H9 (cell line): ENCODE measurements at regions not wholly inside any gene's neighbourhood (a gene's known extent, or its start where the extent isn't known, plus 50 kb on each side); places are given as distances from the start of the nearest gene placed in this dataset.

Experiments used
- DNase-seq: peaks from one replicate; pipeline ENCODE4 v3.0.0-alpha.2; 2017
- H2AFZ ChIP-seq: one replicate; pipeline ENCODE4 v1.6.1; 2013; ENCODE audit warnings: mild to moderate bottlenecking, low read length, control low read depth, moderate library complexity
- H2AK5ac ChIP-seq: 2 replicates; pipeline ENCODE4 v1.6.1; 2013; ENCODE audit warnings: low read length, control low read depth, mixed read lengths; ENCODE audit not compliant: insufficient read length
- H2BK120ac ChIP-seq: one replicate; pipeline ENCODE4 v1.6.1; 2013; ENCODE audit warnings: low read depth, mild to moderate bottlenecking, low read length, control low read depth, inconsistent platforms; ENCODE audit not compliant: poor library complexity, severe bottlenecking
- H2BK12ac ChIP-seq: 2 replicates; pipeline ENCODE4 v1.6.1; 2013; ENCODE audit warnings: low read length, control low read depth, mixed read lengths, low read depth; ENCODE audit not compliant: insufficient read length
- H2BK15ac ChIP-seq: 2 replicates; pipeline ENCODE4 v1.6.1; 2013; ENCODE audit warnings: low read depth, low read length, control low read depth
- H2BK20ac ChIP-seq: one replicate; pipeline ENCODE4 v1.6.1; 2013; ENCODE audit warnings: low read depth, mild to moderate bottlenecking, low read length, control low read depth, inconsistent platforms; ENCODE audit not compliant: poor library complexity, severe bottlenecking
- H2BK5ac ChIP-seq: 2 replicates; pipeline ENCODE4 v1.6.1; 2013; ENCODE audit warnings: low read length, control low read depth, mixed read lengths; ENCODE audit not compliant: insufficient read length
- H3K14ac ChIP-seq: 2 replicates; pipeline ENCODE4 v1.6.1; 2013; ENCODE audit warnings: low read length, control low read depth; ENCODE audit not compliant: insufficient read depth
- H3K18ac ChIP-seq: 2 replicates; pipeline ENCODE4 v1.6.1; 2013; ENCODE audit warnings: low read depth, mild to moderate bottlenecking, mixed read lengths, low read length, control low read depth; ENCODE audit not compliant: insufficient read length
- H3K23ac ChIP-seq: 2 replicates; pipeline ENCODE4 v1.6.1; 2013; ENCODE audit warnings: low read length, control low read depth, mixed read lengths, low read depth; ENCODE audit not compliant: insufficient read length
- H3K23me2 ChIP-seq: 2 replicates; pipeline ENCODE4 v1.6.1; 2013; ENCODE audit warnings: low read depth, mild to moderate bottlenecking, mixed read lengths, low read length, control low read depth; ENCODE audit not compliant: insufficient read length, poor library complexity, severe bottlenecking
- H3K27ac ChIP-seq: 2 replicates; pipeline ENCODE4 v1.5.1; 2013; ENCODE audit warnings: low read length, control low read depth, mixed read lengths, low read depth; ENCODE audit not compliant: insufficient read length
- H3K27me3 ChIP-seq: 2 replicates; pipeline ENCODE4 v1.6.1; 2013; ENCODE audit warnings: low read length, control low read depth, inconsistent platforms; ENCODE audit not compliant: insufficient read depth
- H3K4ac ChIP-seq: 2 replicates; pipeline ENCODE4 v1.6.1; 2013; ENCODE audit warnings: low read depth, mild to moderate bottlenecking, control low read depth, inconsistent platforms, low read length, moderate library complexity
- H3K4me1 ChIP-seq: 2 replicates; pipeline ENCODE4 v1.6.1; 2013; ENCODE audit warnings: low read length, control low read depth, inconsistent platforms; ENCODE audit not compliant: insufficient read depth
- H3K4me2 ChIP-seq: 2 replicates; pipeline ENCODE4 v1.6.1; 2013; ENCODE audit warnings: low read length, control low read depth, mixed read lengths; ENCODE audit not compliant: insufficient read length, insufficient read depth
- H3K56ac ChIP-seq: 2 replicates; pipeline ENCODE4 v1.6.1; 2013; ENCODE audit warnings: low read depth, mild to moderate bottlenecking, mixed read lengths, low read length, control low read depth; ENCODE audit not compliant: insufficient read length
- H3K79me1 ChIP-seq: 2 replicates; pipeline ENCODE4 v1.6.1; 2013; ENCODE audit warnings: low read depth, mild to moderate bottlenecking, moderate library complexity, low read length, control low read depth, inconsistent platforms; ENCODE audit not compliant: insufficient read depth, poor library complexity, severe bottlenecking
- H3K79me2 ChIP-seq: 2 replicates; pipeline ENCODE4 v1.6.1; 2013; ENCODE audit warnings: low read length, control low read depth, inconsistent platforms; ENCODE audit not compliant: insufficient read depth
- H3K9ac ChIP-seq: 2 replicates; pipeline ENCODE4 v1.6.1; 2013; ENCODE audit warnings: low read length, control low read depth, mixed read lengths; ENCODE audit not compliant: insufficient read length; ENCODE audit errors: extremely low read depth
- H3K9me3 ChIP-seq: one replicate; pipeline ENCODE4 v1.6.1; 2013; ENCODE audit warnings: low read depth, low read length, inconsistent platforms; ENCODE audit not compliant: control insufficient read depth
- H3T11ph ChIP-seq: one replicate; pipeline ENCODE4 v1.6.1; 2013; ENCODE audit warnings: mild to moderate bottlenecking, low read length, control low read depth, inconsistent platforms
- H4K20me1 ChIP-seq: one replicate; pipeline ENCODE4 v1.6.1; 2013; ENCODE audit not compliant: control insufficient read depth, insufficient read length, insufficient read depth
- H4K5ac ChIP-seq: 2 replicates; pipeline ENCODE4 v1.6.1; 2013; ENCODE audit warnings: low read depth, mild to moderate bottlenecking, mixed read lengths, low read length, control low read depth; ENCODE audit not compliant: insufficient read length
- H4K8ac ChIP-seq: replicated peaks from 2 replicates; pipeline ENCODE4 v1.6.1; 2013; ENCODE audit warnings: low read length, control low read depth, mixed read lengths, low read depth; ENCODE audit not compliant: insufficient read length
- H4K91ac ChIP-seq: 2 replicates; pipeline ENCODE4 v1.6.1; 2013; ENCODE audit warnings: low read depth, mild to moderate bottlenecking, moderate library complexity, mixed read lengths, low read length, control low read depth; ENCODE audit not compliant: insufficient read length
- H3K27ac Mint-ChIP-seq, 3 experiments: 2 replicates in 2 of 3; 3 replicates in 1 of 3; pipeline ENCODE4 v1.8.0; 2020 to 2021; ENCODE audit warnings: mixed read lengths in 3 of 3, mild to moderate bottlenecking in 1 of 3, moderate library complexity in 1 of 3
- H3K27me3 Mint-ChIP-seq: 2 replicates; pipeline ENCODE4 v1.8.0; 2021; ENCODE audit warnings: low read depth, mild to moderate bottlenecking, moderate library complexity, mixed read lengths
- H3K36me3 Mint-ChIP-seq, 3 experiments: 2 replicates in 2 of 3; 3 replicates in 1 of 3; pipeline ENCODE4 v1.8.0; 2020 to 2021; ENCODE audit warnings: low read depth in 3 of 3, mixed read lengths in 3 of 3; ENCODE audit not compliant: insufficient read depth in 1 of 3
- H3K4me1 Mint-ChIP-seq, 2 experiments: 2 replicates each; pipeline ENCODE4 v1.8.0; 2020; ENCODE audit warnings: mixed read lengths in 2 of 2
- H3K4me3 Mint-ChIP-seq, 2 experiments: 2 replicates in 1 of 2; 3 replicates in 1 of 2; pipeline ENCODE4 v1.8.0; 2020 to 2021; ENCODE audit warnings: mild to moderate bottlenecking in 2 of 2, mixed read lengths in 2 of 2, moderate library complexity in 1 of 2
- H3K9me3 Mint-ChIP-seq, 2 experiments: 2 replicates in 1 of 2; 3 replicates in 1 of 2; pipeline ENCODE4 v1.8.0; 2020; ENCODE audit warnings: mild to moderate bottlenecking in 2 of 2, mixed read lengths in 2 of 2, moderate library complexity in 1 of 2
- WGBS: extraction: QIAGEN DNeasy Blood & Tissue Kit; methylation state at CpG from one replicate; pipeline ENCODE4 v1.1.7; 2013; ENCODE audit warnings: missing lambda C conversion rate, low lambda C conversion rate, mixed read lengths; ENCODE audit not compliant: insufficient read length; ENCODE audit errors: extremely low coverage; 5-methylcytosine and 5-hydroxymethylcytosine counted together
- TF ChIP-seq, protein P1 (sequence below): fragments of 200-600 bp; sonication (generic); conservative IDR thresholded peaks from 3 replicates; pipeline ENCODE4 v1.8.0; 2021; ENCODE audit warnings: antibody characterized with exemption, mild to moderate bottlenecking

- Histone ChIP-seq H3K23me2 (no peaks in the 10 kb centered on the region), H2BK120ac (no peak overlapping the region), H2AFZ (no peak overlapping the region), H3K4me2 (no peak overlapping the region), H3K23ac (no peak overlapping the region), H3T11ph (no peak overlapping the region), H3K27ac (no peak overlapping the region), H4K91ac (no peak overlapping the region), H4K20me1 (no peaks in the 10 kb centered on the region), H3K4ac (no peak overlapping the region), H3K79me2 (no peaks in the 10 kb centered on the region), H3K9me3 (no peaks in the 10 kb centered on the region), H4K5ac (no peak overlapping the region), H3K18ac (no peak overlapping the region), H3K14ac (no peak overlapping the region), H3K4me1 (no peaks in the 10 kb centered on the region), H2BK12ac (no peak overlapping the region), H4K8ac (no peak overlapping the region), H2AK5ac (no peak overlapping the region), H3K79me1 (no peaks in the 10 kb centered on the region), H3K27me3 (no peaks in the 10 kb centered on the region), H3K56ac (no peak overlapping the region), H2BK5ac (no peak overlapping the region), H2BK15ac (no peak overlapping the region), H2BK20ac (no peak overlapping the region), H3K9ac (no peak overlapping the region)
- TF ChIP-seq, protein P1, sequence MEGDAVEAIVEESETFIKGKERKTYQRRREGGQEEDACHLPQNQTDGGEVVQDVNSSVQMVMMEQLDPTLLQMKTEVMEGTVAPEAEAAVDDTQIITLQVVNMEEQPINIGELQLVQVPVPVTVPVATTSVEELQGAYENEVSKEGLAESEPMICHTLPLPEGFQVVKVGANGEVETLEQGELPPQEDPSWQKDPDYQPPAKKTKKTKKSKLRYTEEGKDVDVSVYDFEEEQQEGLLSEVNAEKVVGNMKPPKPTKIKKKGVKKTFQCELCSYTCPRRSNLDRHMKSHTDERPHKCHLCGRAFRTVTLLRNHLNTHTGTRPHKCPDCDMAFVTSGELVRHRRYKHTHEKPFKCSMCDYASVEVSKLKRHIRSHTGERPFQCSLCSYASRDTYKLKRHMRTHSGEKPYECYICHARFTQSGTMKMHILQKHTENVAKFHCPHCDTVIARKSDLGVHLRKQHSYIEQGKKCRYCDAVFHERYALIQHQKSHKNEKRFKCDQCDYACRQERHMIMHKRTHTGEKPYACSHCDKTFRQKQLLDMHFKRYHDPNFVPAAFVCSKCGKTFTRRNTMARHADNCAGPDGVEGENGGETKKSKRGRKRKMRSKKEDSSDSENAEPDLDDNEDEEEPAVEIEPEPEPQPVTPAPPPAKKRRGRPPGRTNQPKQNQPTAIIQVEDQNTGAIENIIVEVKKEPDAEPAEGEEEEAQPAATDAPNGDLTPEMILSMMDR = no peak
- H3K27me3 Mint-ChIP-seq = peaks cover 3% of the 10 kb centered on the region; the same call in 1 of the 2 replicates
- peaks cover 2 to 3% of the 10 kb centered on the region in 2 experiments; a peak in 1 of 4 replicates for H3K4me1 Mint-ChIP-seq
- H3K27ac Mint-ChIP-seq = no peak overlapping the region
- no peaks in the 10 kb centered on the region for H3K36me3 Mint-ChIP-seq
- WGBS = no CpG with 5 or more reads among the region's 5 CpGs
- no peak for DNase-seq
- H3K9me3 Mint-ChIP-seq = no peaks in the 10 kb centered on the region
- no peak overlapping the region for H3K4me3 Mint-ChIP-seq
Measured at GRCh38 chr4:26150948-26151347, 169.9 kb upstream of the RBPJ start.
